ENCODE measurements at regions not wholly inside any gene's neighbourhood (a gene's known extent, or its start where the extent isn't known, plus 50 kb on each side); places are given as distances from the start of the nearest gene placed in this dataset.

DNA sequence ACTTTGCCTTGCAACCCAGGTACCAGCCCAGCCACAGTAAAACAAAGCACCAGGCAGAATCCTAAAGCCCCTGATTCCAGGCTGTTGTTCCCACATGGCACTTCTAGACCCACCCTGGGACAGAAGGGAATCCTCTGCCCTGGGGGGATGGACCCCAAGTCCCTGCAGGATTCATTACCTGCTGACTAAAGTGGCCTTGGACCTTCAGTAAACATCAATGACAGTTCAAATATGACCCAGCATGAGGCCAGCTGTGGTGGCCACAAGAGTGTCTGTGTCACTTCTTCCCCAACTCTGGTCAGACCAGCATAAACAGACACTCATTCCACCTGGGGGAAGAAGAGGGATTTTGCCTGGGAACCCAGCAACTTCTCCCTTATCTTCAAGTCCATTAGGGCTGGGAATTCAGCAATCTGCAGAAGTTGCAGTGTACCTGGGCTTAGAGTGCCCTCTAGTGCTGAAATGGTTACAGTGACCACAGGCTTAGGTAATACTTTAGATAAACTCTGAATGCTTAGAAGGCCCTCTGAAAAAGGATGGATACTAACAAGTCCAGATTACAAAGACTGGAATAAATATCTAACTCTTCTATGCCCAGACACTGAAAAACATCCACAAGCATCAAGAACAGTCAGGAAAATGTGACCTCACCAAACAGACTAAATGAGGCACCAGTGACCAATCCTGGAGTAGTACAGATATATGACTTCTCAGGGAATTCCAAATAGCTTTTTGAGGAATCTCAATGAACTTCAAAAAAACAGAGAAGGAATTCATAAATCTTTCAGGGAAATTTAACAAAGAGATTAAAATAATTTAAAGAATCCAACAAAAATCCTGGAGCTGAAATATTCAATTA, 108.5 kb upstream of the TMEM168 start:
- H3K27ac ChIP-seq (ENCODE audit: low read length) = no peak overlapping the region
- H3K4me1 ChIP-seq (ENCODE audit: control insufficient read depth, insufficient read depth, low read length) = no peaks in the 10 kb centered on the region
- no peak overlapping the region for H3K4me3 ChIP-seq (ENCODE audit: low read length in 2 of 2)
- H3K36me3 ChIP-seq (ENCODE audit: control insufficient read depth in 2 of 2, insufficient read depth in 2 of 2, low read length in 2 of 2) = peaks cover 0 to 4% of the 10 kb centered on the region in 2 donors
- H3K27me3 ChIP-seq (ENCODE audit: control insufficient read depth in 1 of 2, insufficient read depth in 2 of 2, low read length in 2 of 2) = no peaks in the 10 kb centered on the region
- H3K9ac ChIP-seq (ENCODE audit: low read length in 2 of 2) = no peak overlapping the region
- H3K9me3 ChIP-seq (ENCODE audit: control insufficient read depth in 2 of 2, low read length in 2 of 2) = no peaks in the 10 kb centered on the region

DNA sequence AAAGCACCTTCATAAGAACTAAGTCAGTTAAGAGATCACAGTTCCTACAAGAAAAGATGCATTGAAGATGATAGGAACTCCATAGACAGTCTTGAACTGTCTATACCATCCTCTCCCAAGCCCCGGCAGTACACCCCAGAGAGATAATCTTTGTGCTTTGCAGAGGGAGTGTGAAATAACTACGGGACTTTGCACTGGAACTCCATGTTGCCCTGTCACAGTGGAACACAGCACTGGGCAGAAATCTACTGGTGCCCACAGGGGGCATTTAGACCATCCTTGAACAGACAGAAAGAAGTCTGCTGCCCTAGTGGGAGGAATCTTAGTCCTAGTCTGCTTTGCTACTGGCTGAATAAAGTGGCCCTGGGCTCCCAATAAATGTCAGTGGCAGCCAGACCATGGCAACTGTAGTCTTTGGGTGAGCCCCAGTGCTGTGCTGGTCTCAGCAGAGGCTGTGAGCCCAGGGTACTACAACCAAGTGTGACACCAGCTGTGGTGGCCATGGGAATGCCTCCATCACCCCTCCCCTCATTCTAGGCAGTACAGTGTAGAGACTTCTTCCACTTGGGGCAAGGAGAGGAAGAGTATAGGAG, 107.7 kb upstream of the TMEM168 start:
- H3K4me3 ChIP-seq (ENCODE audit: low read length in 2 of 2) = no peak overlapping the region
- no peaks in the 10 kb centered on the region for H3K9me3 ChIP-seq (ENCODE audit: control insufficient read depth in 2 of 2, low read length in 2 of 2)
- no peaks in the 10 kb centered on the region for H3K27me3 ChIP-seq (ENCODE audit: control insufficient read depth in 1 of 2, insufficient read depth in 2 of 2, low read length in 2 of 2)
- peaks cover 0 to 9% of the 10 kb centered on the region in 2 donors for H3K36me3 ChIP-seq (ENCODE audit: control insufficient read depth in 2 of 2, insufficient read depth in 2 of 2, low read length in 2 of 2)
- H3K27ac ChIP-seq (ENCODE audit: low read length) = no peak overlapping the region
- no peak overlapping the region for H3K9ac ChIP-seq (ENCODE audit: low read length in 2 of 2)
- no peaks in the 10 kb centered on the region for H3K4me1 ChIP-seq (ENCODE audit: control insufficient read depth, insufficient read depth, low read length)

DNA sequence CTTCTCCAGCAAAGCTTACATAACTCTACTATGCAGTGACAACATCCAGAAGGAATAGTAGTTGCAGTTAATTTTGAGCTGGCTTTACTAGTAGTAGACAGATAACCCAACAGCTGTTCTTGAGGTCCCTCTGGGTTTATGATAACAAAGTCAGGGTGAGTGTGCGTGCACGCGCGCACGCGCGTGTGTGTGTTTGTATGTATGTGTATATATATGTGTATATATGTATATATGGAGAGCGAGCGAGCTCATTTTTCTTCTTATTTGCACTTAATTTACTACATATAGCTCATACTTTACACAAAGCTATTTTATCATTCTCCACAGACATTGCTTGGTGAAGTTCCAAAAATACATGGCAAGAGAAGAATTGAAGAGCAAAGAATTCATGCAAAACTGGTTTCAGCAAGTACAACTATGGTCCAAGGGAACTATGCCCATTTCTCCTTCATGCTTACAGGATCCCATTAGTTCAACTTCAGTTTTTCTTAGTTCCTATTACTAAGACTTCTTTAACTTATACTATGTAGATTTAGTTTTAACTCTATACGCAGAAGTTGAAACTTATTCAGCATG, 105.9 kb upstream of the TMEM168 start:
- Histone ChIP-seq H3K4me3 (ENCODE audit: low read length in 2 of 2) (no peak overlapping the region), H3K4me1 (ENCODE audit: control insufficient read depth, insufficient read depth, low read length) (no peaks in the 10 kb centered on the region), H3K27me3 (ENCODE audit: control insufficient read depth in 1 of 2, insufficient read depth in 2 of 2, low read length in 2 of 2) (no peaks in the 10 kb centered on the region), H3K36me3 (ENCODE audit: control insufficient read depth in 2 of 2, insufficient read depth in 2 of 2, low read length in 2 of 2) (peaks cover 0 to 9% of the 10 kb centered on the region in 2 donors), H3K9ac (ENCODE audit: low read length in 2 of 2) (no peak overlapping the region), H3K9me3 (ENCODE audit: control insufficient read depth in 2 of 2, low read length in 2 of 2) (no peaks in the 10 kb centered on the region), H3K27ac (ENCODE audit: low read length) (no peak overlapping the region)

DNA sequence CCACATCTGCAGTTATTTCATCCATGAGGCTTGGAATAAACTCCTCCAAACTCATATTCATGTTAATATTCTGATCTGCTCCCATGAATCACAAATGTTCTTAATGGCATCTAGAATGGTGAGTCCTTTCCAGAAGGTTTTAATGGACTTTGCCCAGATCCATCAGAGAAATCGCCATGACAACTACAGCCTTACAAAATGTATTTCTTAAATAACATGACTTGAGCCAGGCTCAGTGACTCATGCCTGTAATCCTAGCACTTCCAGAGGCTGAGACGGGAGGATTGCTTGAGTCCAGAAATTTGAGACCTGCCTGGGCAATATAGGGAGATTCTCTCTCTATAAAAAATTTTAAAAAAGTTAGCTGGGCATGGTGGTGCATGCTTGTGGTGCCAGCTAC, 102.1 kb upstream of the TMEM168 start:
- Histone ChIP-seq H3K27ac (ENCODE audit: low read length) (no peak overlapping the region), H3K9me3 (ENCODE audit: control insufficient read depth in 2 of 2, low read length in 2 of 2) (no peaks in the 10 kb centered on the region), H3K9ac (ENCODE audit: low read length in 2 of 2) (no peak overlapping the region), H3K27me3 (ENCODE audit: control insufficient read depth in 1 of 2, insufficient read depth in 2 of 2, low read length in 2 of 2) (no peaks in the 10 kb centered on the region), H3K4me1 (ENCODE audit: control insufficient read depth, insufficient read depth, low read length) (no peaks in the 10 kb centered on the region), H3K36me3 (ENCODE audit: control insufficient read depth in 2 of 2, insufficient read depth in 2 of 2, low read length in 2 of 2) (peaks cover 0 to 9% of the 10 kb centered on the region in 2 donors), H3K4me3 (ENCODE audit: low read length in 2 of 2) (no peak overlapping the region)

DNA sequence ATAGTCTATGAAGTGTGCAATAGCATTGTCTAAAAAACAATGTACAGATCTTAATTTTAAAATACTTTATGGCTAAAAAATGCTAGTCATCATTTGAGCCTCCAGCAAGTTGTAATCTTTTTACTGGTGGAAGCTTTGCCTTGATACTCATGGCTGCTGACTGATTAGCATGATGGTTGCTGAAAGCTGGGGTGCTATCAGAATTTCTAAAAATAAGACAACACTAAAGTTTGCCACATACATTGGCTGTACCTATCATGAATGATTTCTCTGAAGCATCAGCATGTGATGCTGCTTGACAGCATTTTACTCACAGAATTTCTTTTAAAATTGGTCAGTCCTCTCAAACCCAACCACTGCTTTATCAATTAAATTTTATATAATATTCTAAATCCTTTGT, 101.5 kb upstream of the TMEM168 start:
- Histone ChIP-seq H3K9me3 (ENCODE audit: control insufficient read depth in 2 of 2, low read length in 2 of 2) (no peaks in the 10 kb centered on the region), H3K4me1 (ENCODE audit: control insufficient read depth, insufficient read depth, low read length) (no peaks in the 10 kb centered on the region), H3K36me3 (ENCODE audit: control insufficient read depth in 2 of 2, insufficient read depth in 2 of 2, low read length in 2 of 2) (peaks cover 0 to 9% of the 10 kb centered on the region in 2 donors), H3K27ac (ENCODE audit: low read length) (no peak overlapping the region), H3K4me3 (ENCODE audit: low read length in 2 of 2) (no peak overlapping the region), H3K9ac (ENCODE audit: low read length in 2 of 2) (no peak overlapping the region), H3K27me3 (ENCODE audit: control insufficient read depth in 1 of 2, insufficient read depth in 2 of 2, low read length in 2 of 2) (no peaks in the 10 kb centered on the region)

DNA sequence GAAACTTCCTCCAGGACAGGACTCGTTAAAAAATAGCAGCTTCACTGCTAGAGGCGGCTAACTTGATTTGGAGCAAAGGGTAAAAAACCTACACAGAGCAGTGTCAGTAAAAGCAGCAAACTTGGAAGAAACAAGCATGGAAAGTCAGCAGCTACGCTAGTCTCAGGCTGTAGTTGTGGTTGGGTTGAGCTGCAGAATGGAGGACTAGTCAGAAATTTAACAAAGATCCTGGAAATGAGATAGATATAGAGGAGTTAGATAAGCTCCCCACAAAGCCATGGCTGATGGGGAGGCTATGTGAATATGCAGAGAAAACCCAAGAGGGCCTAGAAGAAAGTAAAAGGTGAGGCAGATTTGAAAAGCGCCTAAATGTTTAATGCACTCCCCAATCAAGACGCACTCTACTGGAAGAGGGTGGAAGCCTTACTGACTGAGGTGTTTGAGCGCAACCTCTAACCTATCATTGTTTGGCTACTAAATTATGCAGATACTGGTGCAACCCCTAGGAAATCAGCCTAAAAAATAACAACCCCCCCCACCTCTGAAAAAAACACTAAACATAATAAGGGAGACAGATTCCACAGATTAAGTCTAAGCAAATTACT, 99.7 kb upstream of the TMEM168 start:
- H3K4me1 ChIP-seq (ENCODE audit: control insufficient read depth, insufficient read depth, low read length) = no peaks in the 10 kb centered on the region
- H3K36me3 ChIP-seq (ENCODE audit: control insufficient read depth in 2 of 2, insufficient read depth in 2 of 2, low read length in 2 of 2) = peaks cover 0 to 9% of the 10 kb centered on the region in 2 donors
- H3K9ac ChIP-seq (ENCODE audit: low read length in 2 of 2) = no peak overlapping the region
- H3K27me3 ChIP-seq (ENCODE audit: control insufficient read depth in 1 of 2, insufficient read depth in 2 of 2, low read length in 2 of 2) = no peaks in the 10 kb centered on the region
- no peak overlapping the region for H3K27ac ChIP-seq (ENCODE audit: low read length)
- no peak overlapping the region for H3K4me3 ChIP-seq (ENCODE audit: low read length in 2 of 2)
- no peaks in the 10 kb centered on the region for H3K9me3 ChIP-seq (ENCODE audit: control insufficient read depth in 2 of 2, low read length in 2 of 2)

DNA sequence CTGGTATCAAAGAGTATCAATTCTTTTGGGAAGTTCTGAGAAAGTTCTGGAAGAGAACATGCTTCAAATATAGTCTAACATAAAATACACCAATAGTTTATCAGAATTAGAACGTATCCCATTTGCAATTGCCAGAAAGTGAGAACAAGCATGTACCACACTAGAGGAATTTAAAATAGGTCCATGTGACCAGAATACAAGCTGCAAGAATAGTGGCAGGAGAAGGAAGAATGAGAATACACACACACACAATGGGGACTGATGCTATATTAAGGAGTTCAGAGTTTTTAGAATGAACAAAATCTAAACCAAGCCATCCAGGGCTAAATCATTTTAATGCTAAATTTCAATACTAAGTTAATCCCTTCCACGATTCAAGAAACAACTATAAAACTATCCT, 99.1 kb upstream of the TMEM168 start:
- Histone ChIP-seq H3K4me1 (ENCODE audit: control insufficient read depth, insufficient read depth, low read length) (no peaks in the 10 kb centered on the region), H3K9ac (ENCODE audit: low read length in 2 of 2) (no peak overlapping the region), H3K27me3 (ENCODE audit: control insufficient read depth in 1 of 2, insufficient read depth in 2 of 2, low read length in 2 of 2) (no peaks in the 10 kb centered on the region), H3K36me3 (ENCODE audit: control insufficient read depth in 2 of 2, insufficient read depth in 2 of 2, low read length in 2 of 2) (peaks cover 0 to 7% of the 10 kb centered on the region in 2 donors), H3K9me3 (ENCODE audit: control insufficient read depth in 2 of 2, low read length in 2 of 2) (no peaks in the 10 kb centered on the region), H3K4me3 (ENCODE audit: low read length in 2 of 2) (no peak overlapping the region), H3K27ac (ENCODE audit: low read length) (no peak overlapping the region)

DNA sequence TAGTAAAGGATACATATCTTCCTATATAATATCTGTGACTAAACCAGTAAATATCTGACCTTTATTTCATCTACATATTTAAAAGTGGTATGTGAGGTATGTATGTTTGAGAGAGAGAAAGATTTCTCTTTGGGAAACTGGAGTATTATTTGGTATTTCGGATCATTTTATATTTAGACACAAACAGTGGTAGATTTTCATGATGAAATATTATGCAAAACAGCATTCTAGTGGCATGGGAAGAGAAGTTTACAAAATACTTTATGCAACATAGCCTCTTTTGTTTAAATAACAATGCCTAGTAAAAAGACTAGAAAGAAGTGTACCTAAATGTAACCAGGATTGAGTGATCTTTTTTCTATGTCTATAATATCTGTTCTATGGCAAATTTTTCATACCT, 98.6 kb upstream of the TMEM168 start:
- Histone ChIP-seq H3K9me3 (ENCODE audit: control insufficient read depth in 2 of 2, low read length in 2 of 2) (no peaks in the 10 kb centered on the region), H3K4me1 (ENCODE audit: control insufficient read depth, insufficient read depth, low read length) (no peaks in the 10 kb centered on the region), H3K4me3 (ENCODE audit: low read length in 2 of 2) (no peak overlapping the region), H3K36me3 (ENCODE audit: control insufficient read depth in 2 of 2, insufficient read depth in 2 of 2, low read length in 2 of 2) (peaks cover 0 to 5% of the 10 kb centered on the region in 2 donors), H3K27ac (ENCODE audit: low read length) (no peak overlapping the region), H3K9ac (ENCODE audit: low read length in 2 of 2) (no peak overlapping the region), H3K27me3 (ENCODE audit: control insufficient read depth in 1 of 2, insufficient read depth in 2 of 2, low read length in 2 of 2) (no peaks in the 10 kb centered on the region)

DNA sequence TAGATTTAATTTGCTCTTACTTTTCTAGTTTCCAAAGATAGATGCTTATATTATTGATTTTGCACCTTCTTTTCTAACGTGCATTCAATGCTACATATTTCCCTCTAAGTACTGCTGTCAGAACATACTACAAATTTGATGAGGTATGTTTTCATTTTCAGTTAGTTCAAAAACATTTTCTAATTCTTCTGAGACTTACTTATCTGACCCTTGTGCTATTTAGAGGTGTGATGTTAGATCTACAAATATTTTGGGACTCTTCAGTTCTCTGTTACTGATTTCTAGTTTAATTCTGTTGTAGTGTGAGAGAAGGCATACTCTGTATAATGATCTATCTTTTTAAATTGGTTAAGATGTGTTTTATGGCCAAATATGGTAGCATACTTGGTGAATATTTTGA, 97.8 kb upstream of the TMEM168 start:
- no peaks in the 10 kb centered on the region for H3K27me3 ChIP-seq (ENCODE audit: control insufficient read depth in 1 of 2, insufficient read depth in 2 of 2, low read length in 2 of 2)
- H3K9me3 ChIP-seq (ENCODE audit: control insufficient read depth in 2 of 2, low read length in 2 of 2) = no peaks in the 10 kb centered on the region
- no peak overlapping the region for H3K27ac ChIP-seq (ENCODE audit: low read length)
- H3K36me3 ChIP-seq (ENCODE audit: control insufficient read depth in 2 of 2, insufficient read depth in 2 of 2, low read length in 2 of 2) = peaks cover 0 to 1% of the 10 kb centered on the region in 2 donors
- no peaks in the 10 kb centered on the region for H3K4me1 ChIP-seq (ENCODE audit: control insufficient read depth, insufficient read depth, low read length)
- no peak overlapping the region for H3K9ac ChIP-seq (ENCODE audit: low read length in 2 of 2)
- H3K4me3 ChIP-seq (ENCODE audit: low read length in 2 of 2) = no peak overlapping the region

DNA sequence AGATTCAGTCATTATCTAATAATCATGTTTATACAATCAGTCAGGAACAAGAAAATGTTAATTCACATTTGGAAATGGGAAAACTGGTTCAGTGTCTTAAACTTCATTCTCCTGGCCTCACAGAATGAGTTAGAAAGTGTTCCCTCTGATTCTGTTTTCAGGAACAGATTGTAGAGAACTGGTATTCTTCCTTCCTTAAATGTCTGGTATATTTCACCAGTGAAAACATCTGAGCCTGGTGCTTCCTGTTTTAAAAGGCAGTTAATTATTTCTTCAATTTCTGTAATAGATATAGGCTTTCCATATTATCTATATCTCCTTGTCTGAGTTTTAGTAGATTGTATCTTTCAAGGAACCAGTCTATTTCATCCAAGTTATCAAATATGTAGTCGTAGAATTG, 97.1 kb upstream of the TMEM168 start:
- Histone ChIP-seq H3K9me3 (ENCODE audit: control insufficient read depth in 2 of 2, low read length in 2 of 2) (no peaks in the 10 kb centered on the region), H3K27me3 (ENCODE audit: control insufficient read depth in 1 of 2, insufficient read depth in 2 of 2, low read length in 2 of 2) (no peaks in the 10 kb centered on the region), H3K4me3 (ENCODE audit: low read length in 2 of 2) (no peak overlapping the region), H3K9ac (ENCODE audit: low read length in 2 of 2) (no peak overlapping the region), H3K27ac (ENCODE audit: low read length) (no peak overlapping the region), H3K4me1 (ENCODE audit: control insufficient read depth, insufficient read depth, low read length) (no peaks in the 10 kb centered on the region), H3K36me3 (ENCODE audit: control insufficient read depth in 2 of 2, insufficient read depth in 2 of 2, low read length in 2 of 2) (no peaks in the 10 kb centered on the region)

Measured in stomach smooth muscle (tissue), 2 donors.